IMR-90 (cell line): ENCODE measurements at regions not wholly inside any gene's neighbourhood (a gene's known extent, or its start where the extent isn't known, plus 50 kb on each side); places are given as distances from the start of the nearest gene placed in this dataset.

ENCODE experiments used
- ATAC-seq: fragments of 200-7000 bp; cut with Tn5 transposase; 2 replicates; pipeline ENCODE4 v1.9.1; 2020; ENCODE audit warnings: low read depth, mild to moderate bottlenecking, moderate library complexity
- BruUV-seq: library from RNA; stranded (reverse); fragments of 400-500 nt; replicated peaks from 2 replicates; lab custom pipeline; 2021; lab: Mats Ljungman, UMichigan
- CTCF ChIA-PET: fragments of 300-600 bp; formaldehyde crosslinking; extraction: SDS; loops from one replicate; lab custom pipeline; 2021; ENCODE audit warnings: antibody characterized with exemption; lab: Yijun Ruan, JAX
- POLR2A ChIA-PET: fragments of 300-600 bp; sonication (Branson Sonifier 250); formaldehyde crosslinking; loops from one replicate; lab custom pipeline; 2022; ENCODE audit warnings: antibody characterized with exemption; ENCODE audit not compliant: unreplicated experiment; lab: Charles Lee
- DNase-seq: peaks from one replicate; pipeline ENCODE4 v3.0.0; 2013
- H2AFZ ChIP-seq: replicated peaks from 2 replicates; pipeline ENCODE3; 2013; ENCODE audit warnings: low read length, mild to moderate bottlenecking; ENCODE audit not compliant: poor library complexity
- H2AK5ac ChIP-seq: 2 replicates; pipeline ENCODE4 v1.6.1; 2013; ENCODE audit warnings: low read depth, low read length, inconsistent platforms
- H2AK9ac ChIP-seq: replicated peaks from 2 replicates; pipeline ENCODE3; 2013; ENCODE audit warnings: mild to moderate bottlenecking, low read depth, low read length, moderate library complexity; ENCODE audit not compliant: poor library complexity
- H2BK120ac ChIP-seq: 2 replicates; pipeline ENCODE4 v1.6.1; 2013; ENCODE audit warnings: low read depth, low read length, inconsistent platforms
- H2BK15ac ChIP-seq: 3 replicates; pipeline ENCODE4 v1.6.1; 2013; ENCODE audit warnings: low read depth, low read length, inconsistent platforms
- H2BK20ac ChIP-seq: 2 replicates; pipeline ENCODE4 v1.6.1; 2013; ENCODE audit warnings: low read depth, mild to moderate bottlenecking, inconsistent platforms, low read length, moderate library complexity
- H2BK5ac ChIP-seq: 2 replicates; pipeline ENCODE4 v1.6.1; 2013; ENCODE audit warnings: mild to moderate bottlenecking, low read depth, low read length, inconsistent platforms; ENCODE audit not compliant: poor library complexity, severe bottlenecking
- H3K14ac ChIP-seq: replicated peaks from 2 replicates; pipeline ENCODE4 v1.6.1; 2013; ENCODE audit warnings: low read depth, low read length, inconsistent platforms
- H3K18ac ChIP-seq: 2 replicates; pipeline ENCODE4 v1.6.1; 2013; ENCODE audit warnings: low read depth, low read length, control low read depth
- H3K23ac ChIP-seq: 2 replicates; pipeline ENCODE4 v1.6.1; 2013; ENCODE audit warnings: low read depth, low read length, inconsistent platforms
- H3K27ac ChIP-seq: 2 replicates; pipeline ENCODE4 v1.5.1; 2013; ENCODE audit warnings: mild to moderate bottlenecking, control low read depth, low read length; ENCODE audit not compliant: insufficient read depth
- H3K27me3 ChIP-seq: 2 replicates; pipeline ENCODE4 v1.6.1; 2013; ENCODE audit warnings: low read length; ENCODE audit not compliant: control insufficient read depth, insufficient read depth
- H3K36me3 ChIP-seq: 2 replicates; pipeline ENCODE4 v1.6.1; 2013; ENCODE audit warnings: low read length, mixed read lengths; ENCODE audit not compliant: control insufficient read depth, insufficient read depth
- H3K4ac ChIP-seq: 2 replicates; pipeline ENCODE4 v1.6.1; 2013; ENCODE audit warnings: low read depth, low read length, inconsistent platforms
- H3K4me1 ChIP-seq: 2 replicates; pipeline ENCODE4 v1.6.1; 2013; ENCODE audit warnings: low read length, mixed read lengths; ENCODE audit not compliant: control insufficient read depth, insufficient read depth
- H3K4me2 ChIP-seq: 2 replicates; pipeline ENCODE4 v1.6.1; 2013; ENCODE audit warnings: low read depth, mild to moderate bottlenecking, control low read depth, low read length, moderate library complexity
- H3K4me3 ChIP-seq: 2 replicates; pipeline ENCODE4 v1.5.1; 2013; ENCODE audit warnings: low read depth, mild to moderate bottlenecking, control low read depth, low read length, moderate library complexity; ENCODE audit not compliant: insufficient read depth
- H3K56ac ChIP-seq: 2 replicates; pipeline ENCODE4 v1.6.1; 2013; ENCODE audit warnings: low read length, inconsistent platforms; ENCODE audit not compliant: insufficient read depth; ENCODE audit errors: extremely low read depth
- H3K79me1 ChIP-seq, 2 experiments: 2 replicates each; pipeline ENCODE4 v1.6.1; 2013; ENCODE audit warnings: low read length in 2 of 2, inconsistent platforms in 1 of 2, low read depth in 1 of 2
- H3K9ac ChIP-seq: 2 replicates; pipeline ENCODE4 v1.6.1; 2013; ENCODE audit warnings: low read depth, low read length, control low read depth
- H3K9me1 ChIP-seq: 2 replicates; pipeline ENCODE4 v1.6.1; 2013; ENCODE audit warnings: low read length, inconsistent platforms; ENCODE audit not compliant: insufficient read depth
- H3K9me3 ChIP-seq: 2 replicates; pipeline ENCODE4 v1.6.1; 2013; ENCODE audit warnings: low read length; ENCODE audit not compliant: control insufficient read depth, insufficient read depth
- H4K20me1 ChIP-seq: 2 replicates; pipeline ENCODE4 v1.6.1; 2013; ENCODE audit warnings: low read length, inconsistent platforms; ENCODE audit not compliant: insufficient read depth
- H4K5ac ChIP-seq: 2 replicates; pipeline ENCODE4 v1.6.1; 2013; ENCODE audit warnings: mild to moderate bottlenecking, low read depth, low read length, control low read depth
- H4K8ac ChIP-seq, 2 experiments: 2 replicates each; pipeline ENCODE4 v1.6.1; 2013; ENCODE audit warnings: low read depth in 2 of 2, low read length in 2 of 2, control low read depth in 1 of 2, inconsistent platforms in 1 of 2
- H4K91ac ChIP-seq: 2 replicates; pipeline ENCODE4 v1.6.1; 2013; ENCODE audit warnings: low read depth, low read length, inconsistent platforms; ENCODE audit not compliant: insufficient read depth
- RCOR1 ChIP-seq: IDR thresholded peaks from 2 replicates; pipeline ENCODE4 v1.6.1; 2012; ENCODE audit warnings: mild to moderate bottlenecking, low read length, improper control_type of control experiment; ENCODE audit not compliant: insufficient replicate concordance
- WGBS, 2 experiments: methylation state at CpG; one replicate each; pipeline versions ENCODE4 v1.1.5 to v1.1.7; 2013; ENCODE audit warnings: missing lambda C conversion rate in 2 of 2; ENCODE audit not compliant: insufficient read length in 1 of 2; ENCODE audit errors: extremely low coverage in 2 of 2; 5-methylcytosine and 5-hydroxymethylcytosine counted together
- dilution Hi-C: fragments of 300-500 bp; cut with HindIII; formaldehyde crosslinking; loops from one replicate; pipeline ENCODE4 v1.14.3; 2018; ENCODE audit warnings: low sequenced_read_pairs; ENCODE audit not compliant: unreplicated experiment
- in situ Hi-C: fragments of 300-500 bp; cut with MboI; formaldehyde crosslinking; loops from 3 replicates; pipeline ENCODE4 v1.14.3; 2019; ENCODE audit warnings: low sequenced_read_pairs, inconsistent platforms, mixed read lengths
- intact Hi-C: fragments of 100-400 bp; cut with micrococcal nuclease; formaldehyde crosslinking; loops from 2 replicates; pipeline ENCODE4 v1.10.0; 2022
- TF ChIP-seq, protein P1 (sequence below): conservative IDR thresholded peaks from 2 replicates; pipeline ENCODE4 v1.5.1; 2012; ENCODE audit warnings: mild to moderate bottlenecking, low read depth, low read length, improper control_type of control experiment

- Histone ChIP-seq H3K18ac (no peak overlapping the region), H2AK5ac (no peak overlapping the region), H3K23ac (no peak overlapping the region), H3K9ac (no peak overlapping the region), H3K27me3 (peaks cover 19% of the 10 kb centered on the region), H3K56ac (no peak overlapping the region), H3K14ac (no peak overlapping the region), H3K4me2 (no peak overlapping the region), H2AFZ (no peak overlapping the region), H4K20me1 (no peaks in the 10 kb centered on the region; the same call in 1 of the 2 replicates), H2AK9ac (no peak overlapping the region), H3K9me1 (no peaks in the 10 kb centered on the region), H3K79me1 (no peaks in the 10 kb centered on the region), H3K4me3 (no peak overlapping the region), H4K8ac (no peak overlapping the region), H3K36me3 (no peaks in the 10 kb centered on the region), H2BK15ac (no peak overlapping the region), H3K27ac (no peak overlapping the region), H4K91ac (no peak overlapping the region), H3K9me3 (no peaks in the 10 kb centered on the region), H2BK120ac (no peak overlapping the region), H3K4ac (no peak overlapping the region), H2BK5ac (no peak overlapping the region), H2BK20ac (no peak overlapping the region), H4K5ac (no peak overlapping the region), H3K4me1 (no peaks in the 10 kb centered on the region)
- no peak for DNase-seq
- ATAC-seq = no peak
- WGBS, 2 experiments = no CpG with 5 or more reads among the region's 2 CpGs
- no TSS peak for BruUV-seq
- ChIA-PET CTCF (no interaction called here), POLR2A (no interaction called here)
- dilution Hi-C loops (no loop called here), intact Hi-C loops (no loop called here), in situ Hi-C loops (no loop called here)
- TF ChIP-seq, protein P1, sequence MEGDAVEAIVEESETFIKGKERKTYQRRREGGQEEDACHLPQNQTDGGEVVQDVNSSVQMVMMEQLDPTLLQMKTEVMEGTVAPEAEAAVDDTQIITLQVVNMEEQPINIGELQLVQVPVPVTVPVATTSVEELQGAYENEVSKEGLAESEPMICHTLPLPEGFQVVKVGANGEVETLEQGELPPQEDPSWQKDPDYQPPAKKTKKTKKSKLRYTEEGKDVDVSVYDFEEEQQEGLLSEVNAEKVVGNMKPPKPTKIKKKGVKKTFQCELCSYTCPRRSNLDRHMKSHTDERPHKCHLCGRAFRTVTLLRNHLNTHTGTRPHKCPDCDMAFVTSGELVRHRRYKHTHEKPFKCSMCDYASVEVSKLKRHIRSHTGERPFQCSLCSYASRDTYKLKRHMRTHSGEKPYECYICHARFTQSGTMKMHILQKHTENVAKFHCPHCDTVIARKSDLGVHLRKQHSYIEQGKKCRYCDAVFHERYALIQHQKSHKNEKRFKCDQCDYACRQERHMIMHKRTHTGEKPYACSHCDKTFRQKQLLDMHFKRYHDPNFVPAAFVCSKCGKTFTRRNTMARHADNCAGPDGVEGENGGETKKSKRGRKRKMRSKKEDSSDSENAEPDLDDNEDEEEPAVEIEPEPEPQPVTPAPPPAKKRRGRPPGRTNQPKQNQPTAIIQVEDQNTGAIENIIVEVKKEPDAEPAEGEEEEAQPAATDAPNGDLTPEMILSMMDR = no peak
- no peak for TF ChIP-seq RCOR1
These were observed 116.1 kb upstream of the VPREB1 start for GRCh38 chr22:22128440-22128839.
